GM21423 (cell line): ENCODE measurements at regions not wholly inside any gene's neighbourhood (a gene's known extent, or its start where the extent isn't known, plus 50 kb on each side); places are given as distances from the start of the nearest gene placed in this dataset.
"Not testable (repeated sequence)": the region's sequence is repeated elsewhere in the genome, so short reads cannot be mapped to it uniquely, and the experiment has no call there.

ENCODE experiments used
- ATAC-seq: cut with Tn5 transposase; IDR thresholded peaks from one replicate; pipeline ENCODE4 v1.9.1; 2021; ENCODE audit warnings: mild to moderate bottlenecking, moderate library complexity; ENCODE audit not compliant: unreplicated experiment

DNA sequence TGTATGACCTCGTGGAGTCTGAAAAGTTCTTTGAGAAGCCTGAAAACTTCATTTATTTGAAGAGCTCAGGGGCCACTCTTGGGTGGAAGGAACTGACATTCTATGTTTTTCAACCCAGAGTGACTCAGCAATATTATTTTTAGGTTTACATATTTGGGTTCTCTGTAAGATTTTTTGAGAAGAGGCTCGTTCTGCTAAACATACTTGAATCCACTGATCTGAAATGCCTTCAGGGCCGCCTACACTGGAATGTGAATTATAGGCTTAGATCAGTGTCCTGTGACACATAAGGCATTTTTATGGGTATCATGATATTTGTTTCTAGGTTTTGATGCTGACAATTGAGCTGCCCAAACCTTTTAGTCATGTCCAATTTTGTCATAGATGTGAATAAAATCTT lies 86.2 kb downstream of the PSAT1 start:
- no peak for ATAC-seq

DNA sequence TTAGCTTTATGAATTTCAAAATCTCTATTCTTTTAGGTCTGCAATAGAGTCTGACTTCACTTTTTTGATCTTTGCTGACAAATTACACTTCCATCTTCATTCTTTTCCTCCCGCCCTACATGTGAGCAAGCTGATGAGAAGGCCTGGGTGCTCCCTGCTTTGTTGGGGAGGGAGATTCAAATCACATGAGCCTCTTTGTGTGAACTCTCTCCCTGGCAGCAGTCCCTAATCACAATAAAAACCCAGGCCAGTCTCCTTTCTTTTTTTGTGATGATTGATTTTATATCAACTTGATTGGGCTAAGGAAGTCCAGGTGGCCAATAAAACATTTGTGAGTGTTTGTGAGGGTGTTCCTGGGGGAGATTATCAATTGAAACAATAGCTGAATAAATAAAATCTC lies 89.4 kb downstream of the PSAT1 start:
- ATAC-seq = no peak

DNA sequence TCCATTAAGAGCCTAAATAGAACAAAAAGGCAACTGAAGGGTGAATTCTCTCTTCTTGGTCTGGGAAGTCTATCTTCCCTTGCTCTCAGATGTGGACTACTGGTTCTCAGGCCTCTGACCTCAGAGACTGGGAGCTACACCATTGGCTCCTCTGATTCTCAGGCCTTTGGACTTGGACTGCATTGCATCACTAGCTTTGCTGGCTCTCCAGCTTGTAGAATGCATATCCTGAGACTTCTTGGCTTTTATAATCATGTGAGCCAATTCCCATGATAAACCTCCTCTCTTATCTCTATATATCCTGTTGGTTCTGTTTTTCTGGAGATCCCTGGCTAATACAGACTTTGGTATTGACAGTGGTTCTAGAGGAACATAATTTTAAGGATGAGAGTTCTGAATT lies 89.8 kb downstream of the PSAT1 start:
- no peak for ATAC-seq

DNA sequence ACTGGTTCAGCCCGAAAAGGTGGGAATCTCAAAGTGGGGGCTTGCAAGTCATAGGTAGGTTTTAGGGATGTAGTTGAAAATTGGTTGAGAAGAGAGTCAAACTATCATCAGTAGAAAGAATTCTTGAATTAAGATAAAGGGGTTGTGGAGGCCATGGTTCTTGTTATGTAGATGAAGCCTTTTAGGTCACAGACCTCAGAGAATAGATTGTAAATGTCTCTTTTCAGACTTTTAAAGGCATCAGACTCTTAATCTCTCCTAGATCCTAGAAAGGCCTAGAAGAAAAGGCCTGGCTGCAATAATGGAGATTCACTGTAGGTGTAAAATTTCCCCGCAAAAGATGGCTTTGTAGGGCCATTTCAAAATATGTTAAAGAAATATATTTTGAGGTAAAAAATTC lies 96.4 kb downstream of the PSAT1 start:
- no peak for ATAC-seq

DNA sequence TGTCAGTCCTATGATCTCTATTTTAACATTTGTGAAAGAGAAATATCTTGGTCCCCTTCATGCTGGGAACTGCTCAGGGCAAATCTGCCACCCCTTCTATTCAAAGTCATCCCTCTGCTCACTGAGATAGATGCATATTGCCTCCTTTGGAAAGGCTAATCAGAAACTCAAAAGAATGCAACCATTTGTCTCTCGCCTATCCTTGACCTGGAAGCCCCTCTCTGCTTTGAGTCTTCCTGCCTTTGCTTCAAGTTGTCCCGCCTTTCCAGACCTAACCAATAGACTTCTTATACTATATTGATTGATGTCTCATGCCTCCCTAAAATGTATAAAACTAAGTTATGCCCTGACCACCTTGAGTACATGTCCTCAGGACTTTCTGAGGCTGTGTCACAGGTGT lies 97.0 kb downstream of the PSAT1 start:
- no peak for ATAC-seq

DNA sequence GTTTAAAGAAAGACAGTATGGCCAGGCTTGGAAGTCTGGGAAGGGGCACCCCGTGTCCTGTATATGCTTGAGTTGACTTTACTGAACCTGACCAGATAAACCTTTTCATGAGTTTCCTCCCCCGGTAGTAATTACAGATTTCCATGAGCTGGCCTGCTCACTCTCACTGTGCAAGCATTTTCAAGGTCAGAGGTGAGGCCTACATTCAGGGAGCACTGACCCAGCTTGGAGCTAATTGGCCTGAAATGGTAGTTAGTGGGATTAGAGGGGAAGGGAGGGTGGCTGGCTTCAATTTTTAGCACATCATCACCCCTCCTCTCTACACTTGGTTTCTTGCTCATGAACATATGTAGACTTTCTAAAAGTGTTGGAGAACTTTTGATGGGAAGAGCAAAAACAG lies 99.2 kb downstream of the PSAT1 start:
- no peak for ATAC-seq

DNA sequence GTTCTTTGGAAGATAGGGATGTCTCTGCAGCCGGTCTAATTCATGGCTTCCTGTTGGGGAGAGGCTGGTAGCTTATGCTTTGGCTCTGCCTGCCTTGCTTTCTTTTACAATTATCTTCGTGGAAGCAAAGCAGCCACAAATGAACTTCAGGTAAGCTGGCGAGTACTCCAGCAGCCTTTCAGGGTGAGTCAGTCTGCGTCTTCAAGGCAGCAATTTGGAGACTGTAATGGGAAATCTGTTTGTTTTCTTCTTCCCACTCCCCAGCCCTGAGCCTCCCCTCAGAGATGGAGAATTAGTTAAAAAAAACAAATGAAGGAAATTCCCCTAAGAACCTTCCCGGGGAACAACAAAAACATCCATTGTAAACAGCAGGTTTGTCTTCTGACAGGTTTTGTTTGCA lies 100.1 kb downstream of the PSAT1 start:
- no peak for ATAC-seq

DNA sequence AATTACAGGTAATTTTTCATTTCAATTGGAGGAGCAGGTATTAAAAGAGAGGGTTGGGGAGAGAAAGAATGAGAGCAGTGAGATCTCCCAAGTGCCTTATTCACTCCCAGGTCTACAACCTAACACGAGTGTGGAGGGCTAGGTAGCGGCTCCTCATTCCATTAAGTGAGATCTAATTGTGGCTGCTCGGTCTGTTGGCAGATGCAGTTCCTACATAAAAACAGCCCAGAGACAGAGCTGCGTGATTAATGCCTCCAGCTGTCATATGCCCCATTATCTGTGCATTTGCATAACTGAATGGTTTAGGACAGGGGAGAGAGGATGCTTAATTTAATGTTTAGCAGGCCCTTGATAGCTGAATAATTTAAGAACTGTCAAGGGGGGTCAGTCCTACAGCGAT lies 100.5 kb downstream of the PSAT1 start:
- no peak for ATAC-seq

DNA sequence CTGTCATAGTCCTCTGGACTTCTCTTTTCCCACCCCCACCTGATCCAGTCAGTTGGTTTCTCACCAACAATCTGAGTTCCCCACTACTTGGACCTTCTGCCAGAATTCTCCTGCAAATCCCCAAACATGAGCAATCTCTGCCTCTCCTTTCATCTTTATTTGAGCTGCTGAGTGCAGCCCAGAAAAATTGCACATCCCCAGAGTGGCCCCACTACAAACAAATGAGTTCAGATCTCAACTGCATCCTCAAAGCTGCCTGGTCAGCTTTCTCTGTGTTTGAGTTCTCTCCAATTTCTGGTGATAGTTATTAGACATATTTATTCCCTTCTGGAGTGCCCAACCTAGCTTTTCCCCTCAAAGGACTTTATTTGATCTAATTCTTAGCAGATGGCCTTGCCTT lies 102.2 kb downstream of the PSAT1 start:
- no peak for ATAC-seq

DNA sequence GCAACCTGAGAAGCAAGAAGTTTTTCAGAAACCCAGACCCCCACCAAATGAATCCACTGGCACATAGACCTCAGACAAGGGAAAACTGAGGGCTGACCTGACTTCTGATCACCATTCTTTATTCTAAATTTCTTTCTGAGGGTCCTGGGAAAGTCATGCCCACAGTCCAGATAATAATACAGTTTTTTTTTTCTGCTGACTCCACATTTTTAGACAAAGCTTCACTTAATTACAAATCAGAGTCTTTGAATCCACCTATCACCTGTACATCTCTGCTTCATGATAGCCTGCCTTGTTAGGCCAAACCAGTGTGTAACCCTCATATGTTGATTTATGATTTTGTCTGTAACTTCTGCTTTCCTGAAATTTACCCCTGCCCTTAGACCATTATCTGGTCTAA lies 103.6 kb downstream of the PSAT1 start:
- ATAC-seq = no peak

DNA sequence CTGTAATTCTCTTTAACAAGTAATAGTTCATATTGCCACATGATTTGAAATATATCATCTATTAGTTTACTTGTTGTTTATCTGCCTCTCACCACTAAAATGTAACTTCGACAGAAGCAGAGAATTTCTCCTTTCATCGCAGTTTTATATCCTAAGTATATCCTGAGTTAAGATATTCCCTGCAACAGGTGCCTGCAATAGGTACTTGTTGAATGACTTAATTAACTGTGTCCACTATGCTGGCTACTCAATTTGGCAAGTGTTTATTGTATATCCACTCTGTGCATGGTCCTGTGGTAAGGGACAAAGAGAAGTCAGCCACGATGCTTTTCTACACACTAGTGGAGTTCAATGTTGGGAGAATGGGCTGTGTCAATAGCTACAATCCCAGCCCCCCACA lies 108.5 kb downstream of the PSAT1 start:
- ATAC-seq = no peak

DNA sequence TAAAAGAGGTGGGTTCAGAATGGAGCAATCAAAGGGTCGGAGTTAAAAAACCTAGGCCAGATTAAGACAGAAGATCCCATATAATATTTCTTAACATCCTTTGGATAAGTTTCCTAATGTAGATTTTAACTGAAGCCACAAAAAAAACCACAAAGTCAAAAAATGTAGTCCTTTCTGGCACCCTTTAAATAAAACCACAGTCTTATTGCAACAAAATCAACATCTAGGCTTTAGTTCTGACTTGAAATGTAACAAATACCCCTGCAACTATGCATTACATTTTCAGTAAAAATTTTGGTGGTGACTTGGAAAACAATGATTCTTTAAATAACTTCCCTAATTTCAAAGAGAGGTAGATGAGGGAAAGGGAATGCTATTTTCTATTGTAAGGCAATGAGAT lies 109.2 kb downstream of the PSAT1 start:
- ATAC-seq = no peak

DNA sequence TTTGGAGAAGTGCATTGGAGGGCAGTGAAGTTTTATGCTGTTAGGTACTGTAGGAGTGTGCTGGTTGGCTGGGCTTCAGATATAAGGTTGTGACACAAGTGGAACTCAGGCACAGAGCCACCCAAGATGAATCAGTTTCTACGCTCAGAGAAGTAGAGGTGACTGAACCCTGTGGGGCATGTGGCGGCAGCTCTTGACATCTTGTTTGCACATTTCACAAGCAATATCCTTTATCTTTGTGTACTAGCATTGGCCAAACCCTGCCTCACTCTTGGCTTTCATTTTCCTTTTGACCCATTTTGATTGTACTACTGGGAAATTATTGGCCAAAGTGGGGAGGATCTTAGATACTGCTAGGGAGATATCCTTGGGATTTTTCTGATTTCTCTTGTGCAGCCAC lies 110.0 kb downstream of the PSAT1 start:
- no peak for ATAC-seq

DNA sequence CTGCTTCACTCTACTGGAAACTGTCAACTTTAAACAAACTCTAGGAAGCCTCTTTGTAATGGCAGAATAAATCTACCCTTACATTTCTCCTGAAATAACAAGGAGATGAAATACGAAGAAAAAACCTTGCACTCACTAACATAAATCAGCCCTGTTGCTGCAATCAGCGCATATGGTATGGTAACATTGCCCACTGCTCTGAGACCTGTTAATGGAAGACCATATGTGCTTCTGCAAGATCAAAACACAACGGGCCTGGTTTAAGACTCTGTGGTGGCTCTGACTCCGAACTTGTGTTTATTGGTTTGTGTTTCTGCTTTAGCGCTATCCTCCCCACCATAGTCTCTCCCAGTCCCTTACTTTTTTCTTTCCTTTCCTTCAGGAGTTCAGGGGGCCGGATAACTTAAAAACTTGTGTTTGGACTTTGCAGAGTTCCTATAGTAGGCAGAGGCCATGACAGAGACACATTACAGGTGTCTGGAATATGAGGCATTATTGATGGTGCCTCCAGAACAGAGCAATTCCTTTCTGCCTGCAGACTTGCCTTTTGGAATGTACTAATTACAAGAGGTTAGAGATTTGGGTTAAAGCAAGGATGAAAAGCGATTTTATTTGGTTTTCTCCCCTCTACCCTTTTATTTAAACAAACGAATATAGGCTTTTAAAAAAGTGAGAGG lies 110.8 kb downstream of the PSAT1 start:
- ATAC-seq = no peak

DNA sequence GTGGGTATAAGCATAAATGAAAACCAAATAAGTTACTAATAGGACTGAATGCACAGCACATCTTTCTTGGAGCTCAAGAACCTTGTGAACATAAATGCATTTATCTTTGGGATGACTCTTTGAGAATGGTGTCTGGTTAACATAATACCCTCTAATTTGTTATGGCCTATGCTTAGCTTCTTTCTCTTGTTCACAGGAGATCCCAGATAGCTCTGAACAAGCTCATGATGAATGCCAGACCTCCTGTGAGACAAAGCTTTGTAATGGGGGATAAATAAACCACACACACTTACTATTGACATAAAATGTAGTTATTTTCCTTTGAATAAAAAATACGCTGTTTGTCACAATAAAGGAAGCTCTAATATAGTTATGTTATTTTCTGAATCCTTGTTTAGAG lies 111.5 kb downstream of the PSAT1 start:
- no peak for ATAC-seq

DNA sequence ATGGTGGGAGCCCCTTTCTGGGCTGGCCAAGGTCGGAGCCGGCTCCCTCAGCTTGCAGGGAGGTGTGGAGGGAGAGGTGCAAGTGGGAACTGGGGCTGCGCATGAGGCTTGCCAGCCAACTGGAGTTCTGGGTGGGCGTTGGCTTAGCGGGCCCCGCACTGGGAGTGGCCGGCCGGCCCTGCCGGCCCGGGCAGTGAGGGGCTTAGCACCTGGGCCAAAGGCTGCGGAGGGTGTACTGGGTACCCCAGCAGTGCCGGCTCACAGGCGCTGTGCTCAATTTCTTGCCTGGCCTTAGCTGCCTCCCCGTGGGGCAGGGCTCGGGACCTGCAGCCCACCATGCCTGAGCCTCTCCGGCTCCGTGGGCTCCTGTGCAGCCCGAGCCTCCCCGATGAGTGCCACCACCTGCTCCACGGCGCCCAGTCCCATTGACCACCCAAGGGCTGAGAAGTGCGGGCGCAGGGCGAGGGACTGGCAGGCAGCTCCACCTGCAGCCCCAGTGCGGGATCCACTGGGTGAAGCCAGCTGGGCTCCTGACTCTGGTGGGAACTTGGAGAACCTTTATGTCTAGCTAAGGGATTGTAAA lies 113.1 kb downstream of the PSAT1 start:
- not testable (repeated sequence) for ATAC-seq

DNA sequence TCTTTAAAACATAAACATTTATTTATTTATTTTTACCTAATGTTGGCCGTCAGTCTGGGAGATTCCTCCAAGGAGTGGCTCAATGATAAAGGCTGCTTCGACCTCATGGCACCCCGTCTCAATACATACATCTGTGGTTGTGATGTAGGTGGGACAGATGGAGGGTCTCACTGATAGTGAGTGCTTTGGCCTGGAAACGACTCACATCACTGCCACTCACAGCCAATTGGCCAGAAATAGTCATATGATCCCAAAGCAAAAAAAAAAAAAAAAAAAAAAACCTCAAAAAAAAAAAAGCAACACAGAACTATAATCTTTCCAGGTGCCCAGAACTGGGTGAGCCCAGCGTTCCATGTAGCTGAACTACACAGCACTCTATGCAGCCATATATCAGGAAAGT lies 125.4 kb downstream of the PSAT1 start:
- ATAC-seq = no peak

DNA sequence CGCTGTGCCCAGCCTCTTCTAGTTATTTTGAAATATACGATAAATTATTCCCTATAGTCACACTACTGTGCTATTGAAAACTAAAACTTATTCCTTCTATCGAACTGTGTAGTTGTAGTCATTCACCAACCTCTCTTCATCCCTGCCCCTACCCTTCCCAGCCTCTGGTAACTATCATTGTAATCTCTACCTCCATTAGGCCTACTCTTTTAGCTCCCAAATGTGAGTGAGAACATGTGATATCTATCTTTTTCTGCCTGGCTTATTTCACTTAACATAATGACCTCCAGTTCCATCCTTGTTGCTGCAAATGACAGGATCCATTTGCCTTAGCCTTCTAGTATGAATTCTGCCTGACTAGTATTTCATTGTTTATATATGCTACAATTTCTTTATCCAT lies 127.4 kb downstream of the PSAT1 start:
- no peak for ATAC-seq

DNA sequence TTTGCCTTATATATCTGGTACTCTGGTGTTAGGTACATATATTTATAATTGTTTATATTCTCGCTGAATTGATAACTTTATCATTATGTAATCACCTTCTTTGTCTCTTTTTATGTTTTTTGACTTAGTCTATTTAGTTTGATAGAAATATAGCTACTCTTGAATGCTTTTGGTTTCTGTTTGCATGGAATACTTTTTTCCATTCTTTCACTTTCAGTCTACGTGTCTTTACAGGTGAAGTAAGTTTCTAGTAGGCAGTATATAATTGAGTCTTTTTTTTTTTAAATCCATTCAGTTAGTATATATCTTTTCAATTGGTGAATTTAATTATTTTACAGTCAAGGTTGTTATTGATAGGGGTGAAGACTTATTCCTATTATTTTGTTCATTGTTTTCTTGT lies 131.7 kb downstream of the PSAT1 start:
- no peak for ATAC-seq

DNA sequence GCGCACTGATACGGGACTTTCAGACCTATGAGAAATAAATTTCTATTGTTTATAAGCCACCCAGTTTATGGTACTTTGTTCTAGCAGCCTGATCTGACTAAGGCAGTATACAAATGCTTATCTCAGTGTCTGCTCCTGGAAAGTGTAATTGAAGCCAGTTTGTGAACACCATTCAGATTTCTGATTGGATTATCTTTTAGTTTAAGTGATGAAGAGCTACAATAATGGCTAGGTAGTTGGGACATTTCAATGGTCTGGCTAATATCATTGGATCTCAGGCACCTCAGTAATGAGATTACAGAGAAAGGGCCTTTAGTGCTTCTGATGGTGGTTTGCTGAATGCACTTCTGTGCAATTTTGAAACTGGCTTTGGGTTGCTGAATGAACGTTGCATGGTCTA lies 133.5 kb downstream of the PSAT1 start:
- ATAC-seq = no peak

DNA sequence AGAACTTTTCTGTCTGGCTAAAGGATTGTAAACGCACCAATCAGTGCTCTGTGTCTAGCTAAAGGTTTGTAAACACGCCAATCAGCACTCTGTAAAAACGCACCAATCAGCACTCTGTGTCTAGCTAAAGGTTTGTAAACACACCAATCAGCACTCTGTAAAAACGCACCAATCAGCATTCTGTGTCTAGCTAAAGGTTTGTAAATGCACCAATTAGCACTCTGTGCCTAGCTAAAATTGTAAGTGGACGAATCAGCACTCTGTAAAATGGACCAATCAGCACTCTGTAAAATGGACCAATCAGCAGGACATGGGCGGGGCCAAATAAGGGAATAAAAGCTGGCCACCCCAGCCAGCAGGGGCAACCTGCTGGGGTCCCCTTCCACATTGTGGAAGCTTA lies 134.1 kb downstream of the PSAT1 start:
- ATAC-seq = not testable (repeated sequence)

DNA sequence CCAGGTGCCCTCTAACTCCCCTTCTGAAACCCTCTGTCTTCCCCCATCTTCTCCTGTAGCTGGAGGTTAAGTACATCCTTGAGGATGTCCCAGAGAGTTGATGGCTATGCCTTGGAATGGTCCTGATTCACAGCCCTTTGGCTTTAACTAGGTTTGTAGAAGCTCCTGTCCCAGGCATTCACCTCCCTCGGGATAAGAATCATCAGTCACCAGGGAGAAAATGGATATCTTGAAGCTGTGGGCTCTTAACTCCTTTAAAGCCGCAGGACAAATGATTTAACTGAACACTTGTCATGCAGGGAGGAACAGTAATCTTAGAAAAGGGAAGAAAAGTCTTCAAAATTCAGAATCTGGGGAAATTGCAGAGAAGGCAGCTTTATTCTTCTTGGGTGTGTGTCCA lies 139.9 kb downstream of the PSAT1 start:
- ATAC-seq = no peak

DNA sequence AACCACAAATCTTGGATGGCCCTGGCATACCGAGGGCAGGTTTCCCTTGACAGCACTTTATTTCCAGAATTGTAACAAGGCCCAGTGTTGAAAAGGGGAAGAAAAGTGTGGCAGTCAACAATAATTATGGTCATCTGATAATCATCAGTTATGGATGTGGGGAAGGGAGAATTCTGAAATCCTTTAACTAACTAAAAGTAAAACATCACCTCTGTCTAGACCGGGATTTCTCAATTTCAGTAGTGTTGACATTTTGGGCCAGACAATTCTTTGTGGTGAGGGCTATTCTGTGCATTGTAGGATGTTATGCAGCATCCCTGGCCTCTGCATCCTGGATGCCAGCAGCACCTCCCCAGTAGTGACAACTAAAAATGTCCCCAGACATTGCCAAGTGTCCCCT lies 140.4 kb downstream of the PSAT1 start:
- no peak for ATAC-seq
